ENCODE measurements at regions not wholly inside any gene's neighbourhood (a gene's known extent, or its start where the extent isn't known, plus 50 kb on each side); places are given as distances from the start of the nearest gene placed in this dataset.

DNA sequence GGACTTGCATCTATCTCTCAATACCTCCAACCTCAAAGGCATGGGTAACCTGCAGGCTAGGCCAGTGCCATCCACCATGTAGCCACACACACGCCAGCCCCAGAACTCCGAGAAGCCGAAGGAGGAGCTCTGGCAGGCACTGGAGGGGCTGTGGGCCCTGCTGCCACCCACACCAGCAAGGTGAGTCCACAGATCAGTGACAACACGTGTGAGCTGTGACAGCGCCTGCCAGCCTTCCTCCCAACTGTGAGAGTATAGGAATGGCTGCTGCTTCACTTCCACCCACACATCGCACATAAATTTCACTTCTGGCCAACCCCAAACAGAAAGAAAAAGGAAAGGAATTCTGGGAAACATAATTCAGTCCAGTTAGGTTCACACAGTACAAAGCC lies 422.6 kb downstream of the BCOR start:
- Histone ChIP-seq H3K27me3 (ENCODE audit: control insufficient read depth in 4 of 4, insufficient read depth in 4 of 4, low read length in 3 of 4) (no peaks in the 10 kb centered on the region), H3K9ac (ENCODE audit: low read depth in 1 of 2, low read length in 2 of 2) (no peak overlapping the region), H3K4me3 (ENCODE audit: low read depth in 1 of 3, low read length in 3 of 3) (no peak overlapping the region), H3K27ac (ENCODE audit: low read depth in 1 of 2, low read length in 2 of 2) (no peak overlapping the region), H3K4me1 (ENCODE audit: control insufficient read depth in 4 of 4, insufficient read depth in 4 of 4, low read length in 3 of 4) (peaks cover 2 to 14% (median 8%) of the 10 kb centered on the region in 4 donors), H3K9me3 (ENCODE audit: control insufficient read depth in 4 of 4, low read length in 3 of 4) (peaks cover 0 to 4% (median 0%) of the 10 kb centered on the region in 4 donors), H3K36me3 (ENCODE audit: control insufficient read depth in 4 of 4, insufficient read depth in 3 of 4, low read depth in 1 of 4, low read length in 3 of 4) (no peaks in the 10 kb centered on the region)
- 93% methylated on average over 6 of the region's 6 CpGs for WGBS
- TF ChIP-seq MAX (IDR thresholded peaks at IDR 0.05) (no peak), SP1 (IDR thresholded peaks at IDR 0.05) (no peak), GABPA (IDR thresholded peaks at IDR 0.05 in 1 of 2, conservative IDR thresholded peaks at IDR 0.05 in 1 of 2) (no peak)
- no peak for DNase-seq (ENCODE audit: low spot score)

GRCh38 chrX:39675619-39676018 lies 422.1 kb downstream of the BCOR start:
- TF ChIP-seq NR2F2 (IDR thresholded peaks at IDR 0.05) (no peak), CTCF (IDR thresholded peaks at IDR 0.05; ENCODE audit: low read depth, low read length, missing input control) (no peak), MAX (IDR thresholded peaks at IDR 0.05) (no peak), FOXA2 (IDR thresholded peaks at IDR 0.05) (no peak), GABPA (IDR thresholded peaks at IDR 0.05 in 1 of 2, conservative IDR thresholded peaks at IDR 0.05 in 1 of 2) (no peak), EGR1 (IDR thresholded peaks at IDR 0.05; ENCODE audit: low read depth in 2 of 2) (no peak), RAD21 (IDR thresholded peaks at IDR 0.05) (no peak), HNF4G (IDR thresholded peaks at IDR 0.05) (no peak), JUND (IDR thresholded peaks at IDR 0.05) (no peak), RXRA (IDR thresholded peaks at IDR 0.05) (no peak), YY1 (IDR thresholded peaks at IDR 0.05) (no peak), TAF1 (conservative IDR thresholded peaks at IDR 0.05) (no peak), HNF4A (conservative IDR thresholded peaks at IDR 0.05) (no peak), ATF3 (IDR thresholded peaks at IDR 0.05) (no peak), FOXA1 (IDR thresholded peaks at IDR 0.05) (no peak), SP1 (IDR thresholded peaks at IDR 0.05) (no peak)
- TF ChIP-seq, protein P1, sequence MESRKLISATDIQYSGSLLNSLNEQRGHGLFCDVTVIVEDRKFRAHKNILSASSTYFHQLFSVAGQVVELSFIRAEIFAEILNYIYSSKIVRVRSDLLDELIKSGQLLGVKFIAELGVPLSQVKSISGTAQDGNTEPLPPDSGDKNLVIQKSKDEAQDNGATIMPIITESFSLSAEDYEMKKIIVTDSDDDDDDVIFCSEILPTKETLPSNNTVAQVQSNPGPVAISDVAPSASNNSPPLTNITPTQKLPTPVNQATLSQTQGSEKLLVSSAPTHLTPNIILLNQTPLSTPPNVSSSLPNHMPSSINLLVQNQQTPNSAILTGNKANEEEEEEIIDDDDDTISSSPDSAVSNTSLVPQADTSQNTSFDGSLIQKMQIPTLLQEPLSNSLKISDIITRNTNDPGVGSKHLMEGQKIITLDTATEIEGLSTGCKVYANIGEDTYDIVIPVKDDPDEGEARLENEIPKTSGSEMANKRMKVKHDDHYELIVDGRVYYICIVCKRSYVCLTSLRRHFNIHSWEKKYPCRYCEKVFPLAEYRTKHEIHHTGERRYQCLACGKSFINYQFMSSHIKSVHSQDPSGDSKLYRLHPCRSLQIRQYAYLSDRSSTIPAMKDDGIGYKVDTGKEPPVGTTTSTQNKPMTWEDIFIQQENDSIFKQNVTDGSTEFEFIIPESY (IDR thresholded peaks at IDR 0.05), result no peak
- TF ChIP-seq, protein P2, sequence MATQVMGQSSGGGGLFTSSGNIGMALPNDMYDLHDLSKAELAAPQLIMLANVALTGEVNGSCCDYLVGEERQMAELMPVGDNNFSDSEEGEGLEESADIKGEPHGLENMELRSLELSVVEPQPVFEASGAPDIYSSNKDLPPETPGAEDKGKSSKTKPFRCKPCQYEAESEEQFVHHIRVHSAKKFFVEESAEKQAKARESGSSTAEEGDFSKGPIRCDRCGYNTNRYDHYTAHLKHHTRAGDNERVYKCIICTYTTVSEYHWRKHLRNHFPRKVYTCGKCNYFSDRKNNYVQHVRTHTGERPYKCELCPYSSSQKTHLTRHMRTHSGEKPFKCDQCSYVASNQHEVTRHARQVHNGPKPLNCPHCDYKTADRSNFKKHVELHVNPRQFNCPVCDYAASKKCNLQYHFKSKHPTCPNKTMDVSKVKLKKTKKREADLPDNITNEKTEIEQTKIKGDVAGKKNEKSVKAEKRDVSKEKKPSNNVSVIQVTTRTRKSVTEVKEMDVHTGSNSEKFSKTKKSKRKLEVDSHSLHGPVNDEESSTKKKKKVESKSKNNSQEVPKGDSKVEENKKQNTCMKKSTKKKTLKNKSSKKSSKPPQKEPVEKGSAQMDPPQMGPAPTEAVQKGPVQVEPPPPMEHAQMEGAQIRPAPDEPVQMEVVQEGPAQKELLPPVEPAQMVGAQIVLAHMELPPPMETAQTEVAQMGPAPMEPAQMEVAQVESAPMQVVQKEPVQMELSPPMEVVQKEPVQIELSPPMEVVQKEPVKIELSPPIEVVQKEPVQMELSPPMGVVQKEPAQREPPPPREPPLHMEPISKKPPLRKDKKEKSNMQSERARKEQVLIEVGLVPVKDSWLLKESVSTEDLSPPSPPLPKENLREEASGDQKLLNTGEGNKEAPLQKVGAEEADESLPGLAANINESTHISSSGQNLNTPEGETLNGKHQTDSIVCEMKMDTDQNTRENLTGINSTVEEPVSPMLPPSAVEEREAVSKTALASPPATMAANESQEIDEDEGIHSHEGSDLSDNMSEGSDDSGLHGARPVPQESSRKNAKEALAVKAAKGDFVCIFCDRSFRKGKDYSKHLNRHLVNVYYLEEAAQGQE (IDR thresholded peaks at IDR 0.05), result no peak
- no peak overlapping the region for H3K27ac ChIP-seq (ENCODE audit: low read depth in 1 of 2, low read length in 2 of 2)
- no peak overlapping the region for H3K9ac ChIP-seq (ENCODE audit: low read depth in 1 of 2, low read length in 2 of 2)
- H3K36me3 ChIP-seq (ENCODE audit: control insufficient read depth in 4 of 4, insufficient read depth in 3 of 4, low read depth in 1 of 4, low read length in 3 of 4), result no peaks in the 10 kb centered on the region
- no peaks in the 10 kb centered on the region for H3K27me3 ChIP-seq (ENCODE audit: control insufficient read depth in 4 of 4, insufficient read depth in 4 of 4, low read length in 3 of 4)
- no peak for DNase-seq (ENCODE audit: low spot score)
- peaks cover 2 to 19% (median 8%) of the 10 kb centered on the region in 4 donors for H3K4me1 ChIP-seq (ENCODE audit: control insufficient read depth in 4 of 4, insufficient read depth in 4 of 4, low read length in 3 of 4)
- H3K4me3 ChIP-seq (ENCODE audit: low read depth in 1 of 3, low read length in 3 of 3), result no peak overlapping the region
- 78% methylated on average over 2 of the region's 2 CpGs for WGBS
- H3K9me3 ChIP-seq (ENCODE audit: control insufficient read depth in 4 of 4, low read length in 3 of 4), result peaks cover 0 to 4% (median 0%) of the 10 kb centered on the region in 4 donors
